GM12878 (cell line): ENCODE measurements at regions not wholly inside any gene's neighbourhood (a gene's known extent, or its start where the extent isn't known, plus 50 kb on each side); places are given as distances from the start of the nearest gene placed in this dataset.

Source experiments
- ATAC-seq: fragments of 200-7000 bp; cut with Tn5 transposase; 3 replicates; pipeline ENCODE4 v1.9.1; 2020; ENCODE audit warnings: mild to moderate bottlenecking, moderate library complexity
- BruUV-seq: library from RNA; stranded (reverse); fragments of 400-500 nt; replicated peaks from 2 replicates; lab custom pipeline; 2021; lab: Mats Ljungman, UMichigan
- CTCF ChIA-PET: fragments of 300-600 bp; sonication (Branson Sonifier 250); formaldehyde crosslinking; extraction: SDS; loops from one replicate; lab custom pipeline; 2021; ENCODE audit warnings: inconsistent platforms; lab: Yijun Ruan, JAX
- POLR2A ChIA-PET: fragments of 350-600 bp; formaldehyde crosslinking; extraction: SDS; loops from one replicate; lab custom pipeline; 2021; ENCODE audit warnings: inconsistent platforms; lab: Charles Lee
- RAD21 ChIA-PET: fragments of 300-600 bp; sonication (Branson Sonifier 250); formaldehyde crosslinking; loops from one replicate; lab custom pipeline; 2023; ENCODE audit warnings: antibody characterized with exemption; ENCODE audit not compliant: unreplicated experiment; lab: Charles Lee
- SMC1A ChIA-PET: fragments of 300-600 bp; sonication (Branson Sonifier 250); formaldehyde crosslinking; loops from one replicate; lab custom pipeline; 2023; ENCODE audit not compliant: unreplicated experiment, uncharacterized antibody; lab: Charles Lee
- DNase-seq: peaks from one replicate; pipeline ENCODE4 v3.0.0-alpha.2; 2011; ENCODE audit warnings: low read depth, low spot score
- FAIRE-seq: peaks from 3 replicates; lab custom pipeline; 2011; peaks lifted over from hg19 to GRCh38; lab: Jason Lieb, UNC
- H2AFZ ChIP-seq: 2 replicates; pipeline ENCODE4 v1.6.0; 2011; ENCODE audit warnings: low read depth, low read length, control low read depth; ENCODE audit not compliant: control insufficient read depth
- H3K27ac ChIP-seq: 2 replicates; pipeline ENCODE4 v1.5.1; 2011; ENCODE audit warnings: control low read depth; ENCODE audit not compliant: control insufficient read depth, insufficient read depth
- H3K27me3 ChIP-seq, 2 experiments: replicated peaks in 1 of 2; 2 replicates each; pipeline versions ENCODE4 v1.6.0 to v1.6.1; 2011; ENCODE audit warnings: low read length in 1 of 2; ENCODE audit not compliant: control insufficient read depth in 2 of 2, insufficient read depth in 2 of 2
- H3K36me3 ChIP-seq, 2 experiments: 2 replicates each; pipeline ENCODE4 v1.5.1; 2011; ENCODE audit warnings: low read length in 1 of 2; ENCODE audit not compliant: control insufficient read depth in 2 of 2, insufficient read depth in 2 of 2
- H3K4me1 ChIP-seq: 2 replicates; pipeline ENCODE4 v1.6.1; 2011; ENCODE audit warnings: mild to moderate bottlenecking, low read length, moderate library complexity, mixed read lengths; ENCODE audit not compliant: control insufficient read depth, insufficient read depth
- H3K4me2 ChIP-seq: 2 replicates; pipeline ENCODE4 v1.6.0; 2011; ENCODE audit warnings: control low read depth; ENCODE audit not compliant: control insufficient read depth, insufficient read depth
- H3K4me3 ChIP-seq: fragments of 200-600 bp; sonication (generic); 2 replicates; pipeline ENCODE4 v1.5.1; 2016
- H3K79me2 ChIP-seq: 2 replicates; pipeline ENCODE4 v1.6.0; 2011; ENCODE audit warnings: low read length; ENCODE audit not compliant: control insufficient read depth, insufficient read depth
- H3K9ac ChIP-seq: 2 replicates; pipeline ENCODE4 v1.8.0; 2011; ENCODE audit warnings: low read length, control low read depth, mixed read lengths; ENCODE audit not compliant: control insufficient read depth, insufficient read depth
- H3K9me3 ChIP-seq: replicated peaks from 3 replicates; pipeline ENCODE4 v1.5.1; 2011; ENCODE audit warnings: mild to moderate bottlenecking, low read length; ENCODE audit not compliant: control insufficient read depth, insufficient read depth
- H4K20me1 ChIP-seq: 2 replicates; pipeline ENCODE4 v1.6.0; 2011; ENCODE audit not compliant: control insufficient read depth, insufficient read depth
- ASH2L ChIP-seq: fragments of 300-600, 200-600 bp; sonication (generic); IDR thresholded peaks from 2 replicates; pipeline ENCODE4 v1.6.1; 2017; ENCODE audit warnings: low read depth, mild to moderate bottlenecking, borderline replicate concordance
- CHD2 ChIP-seq: IDR thresholded peaks from 2 replicates; pipeline ENCODE4 v1.6.1; 2011; ENCODE audit warnings: low read depth, low read length, improper control_type of control experiment, borderline replicate concordance
- FOXK2 ChIP-seq: fragments of 450-650 bp; IDR thresholded peaks from 2 replicates; pipeline ENCODE4 v1.6.1; 2017; ENCODE audit warnings: mild to moderate bottlenecking, moderate library complexity
- MXI1 ChIP-seq: fragments of 150-350 bp; IDR thresholded peaks from 2 replicates; pipeline ENCODE4 v1.6.1; 2011; ENCODE audit warnings: low read depth, mild to moderate bottlenecking, inconsistent platforms, low read length, improper control_type of control experiment
- NFXL1 ChIP-seq: fragments of 450-650 bp; IDR thresholded peaks from 2 replicates; pipeline ENCODE4 v1.6.1; 2017; ENCODE audit warnings: antibody characterized with exemption, mild to moderate bottlenecking, borderline replicate concordance
- NFYB ChIP-seq: IDR thresholded peaks from 2 replicates; pipeline ENCODE4 v1.6.1; 2011; ENCODE audit warnings: low read depth, mild to moderate bottlenecking, low read length, improper control_type of control experiment, moderate library complexity; ENCODE audit not compliant: insufficient read depth
- PAX5 ChIP-seq: IDR thresholded peaks from 2 replicates; pipeline ENCODE4 v1.6.1; 2011; ENCODE audit warnings: low read depth, low read length, borderline replicate concordance
- SUPT20H ChIP-seq: IDR thresholded peaks from 2 replicates; pipeline ENCODE4 v1.6.1; 2011; ENCODE audit warnings: low read depth, mild to moderate bottlenecking, low read length, moderate library complexity, borderline replicate concordance; ENCODE audit not compliant: control insufficient read depth
- TARDBP ChIP-seq: IDR thresholded peaks from 2 replicates; pipeline ENCODE4 v1.6.1; 2016; ENCODE audit warnings: borderline replicate concordance
- ZNF592 ChIP-seq: fragments of 450-650 bp; IDR thresholded peaks from 2 replicates; pipeline ENCODE4 v1.6.1; 2017; ENCODE audit warnings: mild to moderate bottlenecking, moderate library complexity
- WGBS: methylation state at CpG from one replicate; pipeline ENCODE4 v1.1.6; 2016; ENCODE audit warnings: low lambda C conversion rate; ENCODE audit not compliant: insufficient replicate concordance, insufficient coverage; ENCODE audit errors: missing lambda C conversion rate; 5-methylcytosine and 5-hydroxymethylcytosine counted together
- in situ Hi-C: fragments of 300-500 bp; cut with MboI; formaldehyde crosslinking; loops from 9 replicates; pipeline ENCODE4 v1.14.3; 2018; ENCODE audit warnings: mixed read lengths
- intact Hi-C: fragments of 100-400 bp; cut with micrococcal nuclease; formaldehyde crosslinking; loops from one replicate; pipeline ENCODE4 v1.14.2; 2022; ENCODE audit not compliant: unreplicated experiment
- TF ChIP-seq, protein P1 (sequence below), 3 experiments: IDR thresholded peaks in 2 of 3; conservative IDR thresholded peaks in 1 of 3; 2 replicates each; pipeline ENCODE4 v1.5.1; 2011; ENCODE audit warnings: low read depth in 3 of 3, low read length in 3 of 3, mild to moderate bottlenecking in 3 of 3, control low read depth in 2 of 3, moderate library complexity in 2 of 3, inconsistent platforms in 1 of 3, mixed read lengths in 1 of 3; ENCODE audit not compliant: control insufficient read depth in 2 of 3, insufficient read depth in 1 of 3; ENCODE audit errors: extremely low read depth in 1 of 3
- TF ChIP-seq, protein P2 (sequence below): fragments of 450-650 bp; IDR thresholded peaks from 2 replicates; pipeline ENCODE4 v1.6.1; 2016; ENCODE audit warnings: mild to moderate bottlenecking
- TF ChIP-seq, protein P3 (sequence below): IDR thresholded peaks from 2 replicates; pipeline ENCODE4 v1.6.1; 2011; ENCODE audit warnings: mild to moderate bottlenecking, low read depth, low read length, moderate library complexity; ENCODE audit not compliant: insufficient replicate concordance
- TF ChIP-seq, protein P4 (sequence below): fragments of 450-650 bp; IDR thresholded peaks from 2 replicates; pipeline ENCODE4 v1.6.1; 2014; ENCODE audit warnings: mild to moderate bottlenecking

DNA sequence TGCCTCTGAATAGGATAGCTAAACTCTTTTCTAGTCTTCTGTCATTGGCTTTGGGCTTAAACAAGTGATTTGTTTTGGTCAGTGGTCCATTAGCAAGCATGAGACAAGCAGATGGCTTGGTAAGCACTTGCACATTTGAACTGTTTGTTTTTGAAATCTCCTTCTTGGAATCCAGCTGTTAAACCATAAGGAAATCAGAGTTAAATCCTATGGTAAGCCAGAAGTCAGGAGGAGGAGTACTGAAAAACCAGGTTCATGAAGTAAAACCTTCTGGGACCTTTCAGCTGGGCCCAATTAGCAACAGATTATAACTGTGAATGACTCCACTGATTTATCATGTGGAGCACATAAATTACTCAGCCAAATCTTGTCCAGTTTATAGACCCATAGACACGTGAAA, 1042.5 kb upstream of the PABPC4L start:
- WGBS: 0% methylated on average over 1 of the region's 1 CpG
- no peak overlapping the region for H3K9ac ChIP-seq
- no peaks in the 10 kb centered on the region for H3K4me1 ChIP-seq
- no peak overlapping the region for H3K4me2 ChIP-seq
- DNase-seq (no peak), FAIRE-seq (no peak), ATAC-seq (no peak)
- H3K79me2 ChIP-seq: no peaks in the 10 kb centered on the region
- H3K36me3 ChIP-seq: no peaks in the 10 kb centered on the region
- intact Hi-C loops (no loop called here), in situ Hi-C loops (no loop called here)
- no peak overlapping the region for H3K4me3 ChIP-seq
- ChIA-PET POLR2A (interaction anchor here (0.6 kb wide), 1 partner anchor 17 kb away, joined by 3 read pairs; no protein-coding TSS in a partner anchor), RAD21 (no interaction called here), CTCF (no interaction called here), SMC1A (interaction anchor here (0.6 kb wide), 1 partner anchor 59 kb away, joined by 3 read pairs; no protein-coding TSS in a partner anchor)
- H2AFZ ChIP-seq: no peak overlapping the region
- H3K9me3 ChIP-seq: no peaks in the 10 kb centered on the region
- no TSS peak for BruUV-seq
- H3K27ac ChIP-seq: no peak overlapping the region
- H4K20me1 ChIP-seq: no peaks in the 10 kb centered on the region
- no peaks in the 10 kb centered on the region for H3K27me3 ChIP-seq
- no peak for TF ChIP-seq TARDBP
- TF ChIP-seq, protein P1, sequence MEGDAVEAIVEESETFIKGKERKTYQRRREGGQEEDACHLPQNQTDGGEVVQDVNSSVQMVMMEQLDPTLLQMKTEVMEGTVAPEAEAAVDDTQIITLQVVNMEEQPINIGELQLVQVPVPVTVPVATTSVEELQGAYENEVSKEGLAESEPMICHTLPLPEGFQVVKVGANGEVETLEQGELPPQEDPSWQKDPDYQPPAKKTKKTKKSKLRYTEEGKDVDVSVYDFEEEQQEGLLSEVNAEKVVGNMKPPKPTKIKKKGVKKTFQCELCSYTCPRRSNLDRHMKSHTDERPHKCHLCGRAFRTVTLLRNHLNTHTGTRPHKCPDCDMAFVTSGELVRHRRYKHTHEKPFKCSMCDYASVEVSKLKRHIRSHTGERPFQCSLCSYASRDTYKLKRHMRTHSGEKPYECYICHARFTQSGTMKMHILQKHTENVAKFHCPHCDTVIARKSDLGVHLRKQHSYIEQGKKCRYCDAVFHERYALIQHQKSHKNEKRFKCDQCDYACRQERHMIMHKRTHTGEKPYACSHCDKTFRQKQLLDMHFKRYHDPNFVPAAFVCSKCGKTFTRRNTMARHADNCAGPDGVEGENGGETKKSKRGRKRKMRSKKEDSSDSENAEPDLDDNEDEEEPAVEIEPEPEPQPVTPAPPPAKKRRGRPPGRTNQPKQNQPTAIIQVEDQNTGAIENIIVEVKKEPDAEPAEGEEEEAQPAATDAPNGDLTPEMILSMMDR (IDR thresholded peaks at IDR 0.05 in 2 of 3, conservative IDR thresholded peaks at IDR 0.05 in 1 of 3; ENCODE audit: control insufficient read depth in 2 of 3, extremely low read depth in 1 of 3, insufficient read depth in 1 of 3, low read depth in 3 of 3, low read length in 3 of 3): no peak
- TF ChIP-seq CHD2: no peak
- TF ChIP-seq SUPT20H: no peak
- no peak for TF ChIP-seq NFXL1
- no peak for TF ChIP-seq ZNF592
- TF ChIP-seq PAX5: no peak
- no peak for TF ChIP-seq FOXK2
- TF ChIP-seq, protein P2, sequence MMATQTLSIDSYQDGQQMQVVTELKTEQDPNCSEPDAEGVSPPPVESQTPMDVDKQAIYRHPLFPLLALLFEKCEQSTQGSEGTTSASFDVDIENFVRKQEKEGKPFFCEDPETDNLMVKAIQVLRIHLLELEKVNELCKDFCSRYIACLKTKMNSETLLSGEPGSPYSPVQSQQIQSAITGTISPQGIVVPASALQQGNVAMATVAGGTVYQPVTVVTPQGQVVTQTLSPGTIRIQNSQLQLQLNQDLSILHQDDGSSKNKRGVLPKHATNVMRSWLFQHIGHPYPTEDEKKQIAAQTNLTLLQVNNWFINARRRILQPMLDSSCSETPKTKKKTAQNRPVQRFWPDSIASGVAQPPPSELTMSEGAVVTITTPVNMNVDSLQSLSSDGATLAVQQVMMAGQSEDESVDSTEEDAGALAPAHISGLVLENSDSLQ: no peak
- TF ChIP-seq MXI1: no peak
- TF ChIP-seq, protein P3, sequence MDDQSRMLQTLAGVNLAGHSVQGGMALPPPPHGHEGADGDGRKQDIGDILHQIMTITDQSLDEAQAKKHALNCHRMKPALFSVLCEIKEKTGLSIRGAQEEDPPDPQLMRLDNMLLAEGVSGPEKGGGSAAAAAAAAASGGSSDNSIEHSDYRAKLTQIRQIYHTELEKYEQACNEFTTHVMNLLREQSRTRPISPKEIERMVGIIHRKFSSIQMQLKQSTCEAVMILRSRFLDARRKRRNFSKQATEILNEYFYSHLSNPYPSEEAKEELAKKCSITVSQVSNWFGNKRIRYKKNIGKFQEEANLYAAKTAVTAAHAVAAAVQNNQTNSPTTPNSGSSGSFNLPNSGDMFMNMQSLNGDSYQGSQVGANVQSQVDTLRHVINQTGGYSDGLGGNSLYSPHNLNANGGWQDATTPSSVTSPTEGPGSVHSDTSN: no peak
- no peak for TF ChIP-seq ASH2L
- TF ChIP-seq, protein P4, sequence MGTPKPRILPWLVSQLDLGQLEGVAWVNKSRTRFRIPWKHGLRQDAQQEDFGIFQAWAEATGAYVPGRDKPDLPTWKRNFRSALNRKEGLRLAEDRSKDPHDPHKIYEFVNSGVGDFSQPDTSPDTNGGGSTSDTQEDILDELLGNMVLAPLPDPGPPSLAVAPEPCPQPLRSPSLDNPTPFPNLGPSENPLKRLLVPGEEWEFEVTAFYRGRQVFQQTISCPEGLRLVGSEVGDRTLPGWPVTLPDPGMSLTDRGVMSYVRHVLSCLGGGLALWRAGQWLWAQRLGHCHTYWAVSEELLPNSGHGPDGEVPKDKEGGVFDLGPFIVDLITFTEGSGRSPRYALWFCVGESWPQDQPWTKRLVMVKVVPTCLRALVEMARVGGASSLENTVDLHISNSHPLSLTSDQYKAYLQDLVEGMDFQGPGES: no peak
- no peak for TF ChIP-seq NFYB
